ENCODE measurements at regions not wholly inside any gene's neighbourhood (a gene's known extent, or its start where the extent isn't known, plus 50 kb on each side); places are given as distances from the start of the nearest gene placed in this dataset.

DNA sequence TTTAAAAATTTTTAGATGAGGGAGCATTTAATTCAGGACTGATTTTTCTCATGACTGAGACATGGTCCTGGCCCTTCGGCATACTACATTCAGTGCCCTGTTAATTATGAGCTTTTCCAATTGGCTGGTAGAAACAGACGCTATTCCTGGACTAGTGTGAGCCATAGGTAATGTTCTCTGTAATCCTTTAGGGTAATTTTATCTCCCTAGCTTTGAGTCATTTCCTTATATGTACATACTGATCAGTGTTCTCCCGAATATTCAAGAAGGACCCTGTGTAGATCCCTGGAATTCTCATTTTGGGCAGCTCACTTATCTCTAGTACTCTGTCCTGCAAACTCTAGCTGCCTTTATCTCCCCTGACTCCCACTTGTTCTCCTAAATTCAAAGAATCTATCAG lies 92.6 kb upstream of the NPY start:
- TF ChIP-seq POLR2A (IDR thresholded peaks at IDR 0.05), result no peak
- TF ChIP-seq, protein P1, sequence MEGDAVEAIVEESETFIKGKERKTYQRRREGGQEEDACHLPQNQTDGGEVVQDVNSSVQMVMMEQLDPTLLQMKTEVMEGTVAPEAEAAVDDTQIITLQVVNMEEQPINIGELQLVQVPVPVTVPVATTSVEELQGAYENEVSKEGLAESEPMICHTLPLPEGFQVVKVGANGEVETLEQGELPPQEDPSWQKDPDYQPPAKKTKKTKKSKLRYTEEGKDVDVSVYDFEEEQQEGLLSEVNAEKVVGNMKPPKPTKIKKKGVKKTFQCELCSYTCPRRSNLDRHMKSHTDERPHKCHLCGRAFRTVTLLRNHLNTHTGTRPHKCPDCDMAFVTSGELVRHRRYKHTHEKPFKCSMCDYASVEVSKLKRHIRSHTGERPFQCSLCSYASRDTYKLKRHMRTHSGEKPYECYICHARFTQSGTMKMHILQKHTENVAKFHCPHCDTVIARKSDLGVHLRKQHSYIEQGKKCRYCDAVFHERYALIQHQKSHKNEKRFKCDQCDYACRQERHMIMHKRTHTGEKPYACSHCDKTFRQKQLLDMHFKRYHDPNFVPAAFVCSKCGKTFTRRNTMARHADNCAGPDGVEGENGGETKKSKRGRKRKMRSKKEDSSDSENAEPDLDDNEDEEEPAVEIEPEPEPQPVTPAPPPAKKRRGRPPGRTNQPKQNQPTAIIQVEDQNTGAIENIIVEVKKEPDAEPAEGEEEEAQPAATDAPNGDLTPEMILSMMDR (IDR thresholded peaks at IDR 0.05), result no peak

Measured in prostate gland (tissue), 2 donors.